Fibroblast of the aortic adventitia (primary cell): ENCODE measurements at regions not wholly inside any gene's neighbourhood (a gene's known extent, or its start where the extent isn't known, plus 50 kb on each side); places are given as distances from the start of the nearest gene placed in this dataset.
"Not testable (repeated sequence)": the region's sequence is repeated elsewhere in the genome, so short reads cannot be mapped to it uniquely, and the experiment has no call there.

ENCODE experiments used
- DNase-seq: peaks from one replicate; pipeline ENCODE4 v3.0.0-alpha.2; 2010; ENCODE audit warnings: low read depth
- H3K4me3 ChIP-seq: 2 replicates; pipeline ENCODE4 v1.5.1; 2011; ENCODE audit warnings: low read depth, mild to moderate bottlenecking, control low read depth, low read length, moderate library complexity
- TF ChIP-seq, protein P1 (sequence below): IDR thresholded peaks from 2 replicates; pipeline ENCODE4 v1.5.1; 2011; ENCODE audit warnings: mild to moderate bottlenecking, low read length, control low read depth, inconsistent platforms; ENCODE audit not compliant: insufficient read depth

DNA sequence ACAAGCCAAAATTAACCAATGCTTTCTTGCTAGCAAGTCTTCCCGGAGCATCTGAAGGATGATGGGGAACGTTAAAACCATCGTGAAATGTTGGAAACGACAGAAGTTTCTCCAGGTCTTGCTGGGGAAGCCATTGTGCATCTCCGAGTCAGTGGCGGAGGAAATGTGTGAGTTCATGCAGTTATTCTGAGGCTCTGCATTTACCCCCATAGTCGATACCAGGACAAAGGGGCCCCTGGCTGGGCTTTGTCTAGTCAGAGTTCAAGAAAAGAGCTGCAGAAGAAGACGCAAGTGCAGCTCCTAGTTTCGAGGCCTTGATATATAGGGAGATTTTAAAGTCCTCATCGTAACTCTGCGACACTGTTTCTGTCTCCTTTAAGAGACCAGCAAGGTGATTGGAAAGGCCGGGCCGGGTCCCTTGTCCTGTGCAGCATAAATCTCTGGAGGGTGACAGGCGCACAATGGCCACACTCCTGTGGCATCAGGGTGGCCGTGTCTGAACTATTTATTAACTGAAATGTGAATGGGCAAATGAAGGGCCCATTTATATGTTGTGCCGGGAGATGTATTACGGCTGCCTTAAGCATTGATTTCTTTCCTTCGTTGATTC lies 172.0 kb downstream of the TEX29 start:
- DNase-seq, result no peak
- H3K4me3 ChIP-seq, result no peak overlapping the region
- TF ChIP-seq, protein P1, sequence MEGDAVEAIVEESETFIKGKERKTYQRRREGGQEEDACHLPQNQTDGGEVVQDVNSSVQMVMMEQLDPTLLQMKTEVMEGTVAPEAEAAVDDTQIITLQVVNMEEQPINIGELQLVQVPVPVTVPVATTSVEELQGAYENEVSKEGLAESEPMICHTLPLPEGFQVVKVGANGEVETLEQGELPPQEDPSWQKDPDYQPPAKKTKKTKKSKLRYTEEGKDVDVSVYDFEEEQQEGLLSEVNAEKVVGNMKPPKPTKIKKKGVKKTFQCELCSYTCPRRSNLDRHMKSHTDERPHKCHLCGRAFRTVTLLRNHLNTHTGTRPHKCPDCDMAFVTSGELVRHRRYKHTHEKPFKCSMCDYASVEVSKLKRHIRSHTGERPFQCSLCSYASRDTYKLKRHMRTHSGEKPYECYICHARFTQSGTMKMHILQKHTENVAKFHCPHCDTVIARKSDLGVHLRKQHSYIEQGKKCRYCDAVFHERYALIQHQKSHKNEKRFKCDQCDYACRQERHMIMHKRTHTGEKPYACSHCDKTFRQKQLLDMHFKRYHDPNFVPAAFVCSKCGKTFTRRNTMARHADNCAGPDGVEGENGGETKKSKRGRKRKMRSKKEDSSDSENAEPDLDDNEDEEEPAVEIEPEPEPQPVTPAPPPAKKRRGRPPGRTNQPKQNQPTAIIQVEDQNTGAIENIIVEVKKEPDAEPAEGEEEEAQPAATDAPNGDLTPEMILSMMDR, result no peak

DNA sequence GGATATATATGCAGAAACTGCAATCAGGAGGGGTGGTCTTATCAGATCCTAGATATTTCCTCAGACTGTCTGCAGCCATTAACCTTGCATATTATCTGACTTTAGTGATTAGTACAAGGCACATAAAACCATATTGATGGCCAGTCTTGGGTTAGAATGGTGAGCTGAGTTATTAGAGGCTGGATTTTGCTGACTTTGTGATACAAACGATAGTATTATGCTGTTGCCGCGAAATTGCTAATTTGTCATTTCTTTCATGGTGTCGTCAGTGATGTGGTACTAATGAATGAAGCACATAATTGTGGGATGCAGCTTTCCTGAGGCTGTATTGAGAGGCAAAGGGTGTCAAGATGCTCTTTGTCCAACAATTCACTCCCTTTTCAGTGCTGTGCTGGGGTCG lies 172.5 kb downstream of the TEX29 start:
- TF ChIP-seq, protein P1, result no peak
- no peak overlapping the region for H3K4me3 ChIP-seq
- no peak for DNase-seq

DNA sequence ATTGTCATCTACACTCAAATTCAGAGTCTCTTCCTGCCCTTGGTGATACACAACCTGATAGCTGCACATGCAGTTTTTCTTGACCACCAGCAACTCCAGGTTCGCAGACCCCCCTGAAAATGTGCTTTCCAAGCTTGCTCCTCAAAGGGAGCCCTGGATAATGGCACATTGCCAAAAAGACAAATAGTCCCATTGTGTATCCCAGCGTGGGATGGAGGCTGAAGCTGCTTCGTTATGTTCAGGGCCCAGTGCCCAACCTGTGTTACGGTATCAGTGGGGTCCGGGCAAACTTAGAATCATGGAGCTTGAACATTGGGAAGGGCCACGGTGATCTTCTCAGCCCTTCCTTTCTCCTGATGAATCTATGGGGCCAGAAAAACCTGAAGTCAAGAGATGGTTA lies 173.0 kb downstream of the TEX29 start:
- H3K4me3 ChIP-seq, result no peak overlapping the region
- TF ChIP-seq, protein P1, result no peak
- DNase-seq, result no peak

DNA sequence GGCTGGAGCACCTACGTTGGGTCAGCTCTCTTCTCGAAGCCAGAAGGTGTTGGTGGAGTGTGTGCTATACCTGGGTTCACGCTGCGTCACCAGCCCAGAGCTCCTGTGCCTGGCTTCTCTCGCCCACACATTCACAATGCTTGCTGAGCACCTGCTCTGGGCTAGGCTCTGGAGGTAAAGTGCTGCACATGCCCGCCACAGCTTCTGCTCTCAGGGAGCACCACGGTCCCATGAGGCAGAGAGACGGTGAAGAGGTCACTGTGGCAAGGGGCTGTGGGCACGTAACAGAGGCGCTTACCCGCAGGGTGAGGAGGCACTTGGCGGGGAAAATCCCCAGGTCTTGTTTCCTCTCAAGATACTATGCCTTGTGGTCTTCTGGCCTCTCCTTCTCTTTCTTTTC lies 174.2 kb downstream of the TEX29 start:
- TF ChIP-seq, protein P1, result no peak
- no peak overlapping the region for H3K4me3 ChIP-seq
- no peak for DNase-seq

DNA sequence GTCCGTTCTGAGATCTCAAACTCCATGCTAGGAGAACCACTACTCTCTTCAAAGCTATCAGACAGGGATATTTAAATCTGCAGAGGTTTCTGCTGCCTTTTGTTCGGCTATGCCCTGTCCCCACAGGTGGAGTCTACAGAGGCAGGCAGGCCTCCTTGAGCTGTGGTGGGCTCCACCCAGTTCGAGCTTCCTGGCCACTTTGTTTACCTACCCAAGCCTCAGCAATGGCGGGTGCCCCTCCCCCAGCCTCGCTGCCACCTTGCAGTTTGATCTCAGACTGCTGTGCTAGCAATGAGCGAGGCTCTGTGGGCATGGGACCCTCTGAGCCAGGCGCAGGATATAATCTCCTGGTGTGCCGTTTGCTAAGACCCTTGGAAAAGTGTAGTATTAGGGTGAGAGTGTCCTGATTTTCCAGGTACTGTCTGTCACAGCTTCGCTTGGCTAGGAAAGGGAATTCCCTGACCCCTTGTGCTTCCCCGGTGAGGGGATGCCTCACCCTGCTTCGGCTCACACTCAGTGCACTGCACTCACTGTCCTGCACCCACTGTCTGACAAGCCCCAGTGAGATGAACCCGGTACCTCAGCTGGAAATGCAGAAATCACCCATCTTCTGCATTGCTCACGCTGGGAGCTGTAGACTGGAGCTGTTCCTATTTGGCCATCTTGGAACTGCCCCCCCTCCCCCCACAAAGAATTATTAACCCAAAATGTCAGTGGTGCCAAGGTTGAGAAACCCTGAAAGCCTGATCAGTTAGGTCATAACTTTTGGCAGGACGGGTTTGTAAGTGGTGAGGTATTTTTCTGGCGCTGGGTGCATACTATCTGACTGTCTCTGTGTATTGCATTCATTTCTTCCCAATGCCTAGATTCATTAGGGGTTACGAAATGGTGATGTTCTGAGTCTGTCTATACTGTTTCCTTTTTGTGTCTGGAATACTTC lies 181.4 kb downstream of the TEX29 start:
- not testable (repeated sequence) for DNase-seq, H3K4me3 ChIP-seq

DNA sequence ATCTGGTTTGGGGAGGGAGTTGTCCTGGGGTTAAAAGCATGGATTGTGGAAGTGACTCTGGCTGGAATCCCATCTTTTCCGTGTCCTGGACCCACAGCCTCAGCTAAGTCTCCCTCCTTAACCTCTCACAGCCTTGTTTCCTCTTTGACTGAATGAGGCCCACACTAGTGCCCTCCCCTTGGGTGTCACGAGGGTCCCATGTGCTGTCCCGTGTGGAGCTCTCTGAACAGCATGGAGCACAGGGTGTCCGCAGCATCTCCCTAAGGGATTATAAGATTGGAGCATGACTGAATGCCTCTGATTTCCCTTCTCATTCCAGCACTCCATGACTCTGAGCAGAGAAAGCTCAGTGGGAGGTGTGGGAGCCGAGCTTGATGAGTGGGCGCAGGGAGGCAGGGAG lies 182.5 kb downstream of the TEX29 start:
- no peak overlapping the region for H3K4me3 ChIP-seq
- DNase-seq, result no peak
- TF ChIP-seq, protein P1, result no peak

DNA sequence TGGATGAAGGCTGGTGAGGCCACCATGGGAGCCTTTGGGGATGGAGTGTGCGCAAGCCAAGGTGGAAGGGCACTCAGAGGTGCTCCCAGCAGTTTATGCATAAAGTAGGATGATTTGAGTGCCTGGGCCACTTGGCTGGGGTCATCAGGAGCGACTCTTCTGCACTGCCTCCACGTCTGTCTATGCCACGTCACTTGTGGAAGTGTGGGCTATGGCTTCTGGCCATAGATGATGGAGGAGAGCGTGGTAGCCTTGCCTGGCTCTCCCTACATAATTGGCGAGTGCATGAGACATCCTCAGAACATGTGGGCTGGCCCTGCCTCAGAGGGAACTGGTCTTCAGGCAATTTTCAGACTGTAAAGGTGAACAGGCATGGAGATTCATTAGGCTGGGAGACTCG lies 182.9 kb downstream of the TEX29 start:
- no peak for DNase-seq
- TF ChIP-seq, protein P1, result no peak

More for the DNA sequence above, 182.9 kb downstream of the TEX29 start:
- H3K4me3 ChIP-seq, result no peak overlapping the region
